ENCODE measurements at regions not wholly inside any gene's neighbourhood (a gene's known extent, or its start where the extent isn't known, plus 50 kb on each side); places are given as distances from the start of the nearest gene placed in this dataset.

- H3K9ac ChIP-seq (ENCODE audit: low read depth in 1 of 2, low read length in 2 of 2): no peak overlapping the region
- H3K4me1 ChIP-seq (ENCODE audit: control insufficient read depth in 4 of 4, insufficient read depth in 4 of 4, low read length in 3 of 4): no peaks in the 10 kb centered on the region
- no peak overlapping the region for H3K27ac ChIP-seq (ENCODE audit: low read depth in 1 of 2, low read length in 2 of 2)
- H3K4me3 ChIP-seq (ENCODE audit: low read depth in 1 of 3, low read length in 3 of 3): no peak overlapping the region
- TF ChIP-seq GABPA (IDR thresholded peaks at IDR 0.05 in 1 of 2, conservative IDR thresholded peaks at IDR 0.05 in 1 of 2) (no peak), REST (IDR thresholded peaks at IDR 0.05) (no peak), NR2F2 (IDR thresholded peaks at IDR 0.05) (no peak), EGR1 (IDR thresholded peaks at IDR 0.05; ENCODE audit: low read depth in 2 of 2) (no peak), RAD21 (IDR thresholded peaks at IDR 0.05) (no peak), HNF4G (IDR thresholded peaks at IDR 0.05) (no peak), MAX (IDR thresholded peaks at IDR 0.05) (no peak)
- TF ChIP-seq, protein P1, sequence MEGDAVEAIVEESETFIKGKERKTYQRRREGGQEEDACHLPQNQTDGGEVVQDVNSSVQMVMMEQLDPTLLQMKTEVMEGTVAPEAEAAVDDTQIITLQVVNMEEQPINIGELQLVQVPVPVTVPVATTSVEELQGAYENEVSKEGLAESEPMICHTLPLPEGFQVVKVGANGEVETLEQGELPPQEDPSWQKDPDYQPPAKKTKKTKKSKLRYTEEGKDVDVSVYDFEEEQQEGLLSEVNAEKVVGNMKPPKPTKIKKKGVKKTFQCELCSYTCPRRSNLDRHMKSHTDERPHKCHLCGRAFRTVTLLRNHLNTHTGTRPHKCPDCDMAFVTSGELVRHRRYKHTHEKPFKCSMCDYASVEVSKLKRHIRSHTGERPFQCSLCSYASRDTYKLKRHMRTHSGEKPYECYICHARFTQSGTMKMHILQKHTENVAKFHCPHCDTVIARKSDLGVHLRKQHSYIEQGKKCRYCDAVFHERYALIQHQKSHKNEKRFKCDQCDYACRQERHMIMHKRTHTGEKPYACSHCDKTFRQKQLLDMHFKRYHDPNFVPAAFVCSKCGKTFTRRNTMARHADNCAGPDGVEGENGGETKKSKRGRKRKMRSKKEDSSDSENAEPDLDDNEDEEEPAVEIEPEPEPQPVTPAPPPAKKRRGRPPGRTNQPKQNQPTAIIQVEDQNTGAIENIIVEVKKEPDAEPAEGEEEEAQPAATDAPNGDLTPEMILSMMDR (IDR thresholded peaks at IDR 0.05; ENCODE audit: low read depth, low read length, missing input control): no peak
- H3K27me3 ChIP-seq (ENCODE audit: control insufficient read depth in 4 of 4, insufficient read depth in 4 of 4, low read length in 3 of 4): no peaks in the 10 kb centered on the region
- no peak for DNase-seq (ENCODE audit: low spot score)
- no peaks in the 10 kb centered on the region for H3K9me3 ChIP-seq (ENCODE audit: control insufficient read depth in 4 of 4, low read length in 3 of 4)
- no peaks in the 10 kb centered on the region for H3K36me3 ChIP-seq (ENCODE audit: control insufficient read depth in 4 of 4, insufficient read depth in 3 of 4, low read depth in 1 of 4, low read length in 3 of 4)
These were observed 816.7 kb downstream of the XPNPEP1 start for GRCh38 chr10:109106604-109107003.

DNA sequence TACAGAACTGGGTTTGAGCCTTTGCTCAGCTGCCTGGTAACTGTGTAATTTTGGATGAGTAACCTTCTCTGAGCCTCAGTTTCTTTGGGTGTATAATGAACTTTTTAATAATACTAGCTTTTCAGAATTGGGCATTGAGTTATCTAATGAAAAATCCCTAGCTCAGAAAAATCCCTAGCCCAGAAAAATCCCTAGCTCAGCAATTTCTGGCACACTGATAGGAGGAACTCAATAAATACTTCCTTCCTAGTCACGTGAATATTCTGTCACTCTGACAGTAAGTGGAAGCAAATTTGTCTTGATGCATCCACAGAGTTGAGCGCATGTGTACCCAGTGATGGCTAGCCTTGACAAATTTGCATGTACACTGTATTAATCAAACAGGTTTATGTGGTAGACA lies 817.6 kb downstream of the XPNPEP1 start:
- no peak for DNase-seq (ENCODE audit: low spot score)
- H3K9ac ChIP-seq (ENCODE audit: low read depth in 1 of 2, low read length in 2 of 2): no peak overlapping the region
- no peaks in the 10 kb centered on the region for H3K9me3 ChIP-seq (ENCODE audit: control insufficient read depth in 4 of 4, low read length in 3 of 4)
- 79% methylated on average over 2 of the region's 2 CpGs for WGBS
- TF ChIP-seq FOXA1 (IDR thresholded peaks at IDR 0.05) (no peak), YY1 (IDR thresholded peaks at IDR 0.05) (no peak), FOXA2 (IDR thresholded peaks at IDR 0.05) (no peak), RAD21 (IDR thresholded peaks at IDR 0.05) (no peak), MAX (IDR thresholded peaks at IDR 0.05) (no peak), SP1 (IDR thresholded peaks at IDR 0.05) (no peak), REST (IDR thresholded peaks at IDR 0.05) (no peak), TAF1 (conservative IDR thresholded peaks at IDR 0.05) (no peak), NR2F2 (IDR thresholded peaks at IDR 0.05) (no peak), JUND (IDR thresholded peaks at IDR 0.05) (no peak), EGR1 (IDR thresholded peaks at IDR 0.05; ENCODE audit: low read depth in 2 of 2) (no peak), HNF4A (conservative IDR thresholded peaks at IDR 0.05) (no peak), GABPA (IDR thresholded peaks at IDR 0.05 in 1 of 2, conservative IDR thresholded peaks at IDR 0.05 in 1 of 2) (no peak), RXRA (IDR thresholded peaks at IDR 0.05) (no peak), HNF4G (IDR thresholded peaks at IDR 0.05) (no peak)
- TF ChIP-seq, protein P2, sequence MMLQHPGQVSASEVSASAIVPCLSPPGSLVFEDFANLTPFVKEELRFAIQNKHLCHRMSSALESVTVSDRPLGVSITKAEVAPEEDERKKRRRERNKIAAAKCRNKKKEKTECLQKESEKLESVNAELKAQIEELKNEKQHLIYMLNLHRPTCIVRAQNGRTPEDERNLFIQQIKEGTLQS (IDR thresholded peaks at IDR 0.05): no peak
- TF ChIP-seq, protein P1 (IDR thresholded peaks at IDR 0.05; ENCODE audit: low read depth, low read length, missing input control): no peak
- TF ChIP-seq, protein P3, sequence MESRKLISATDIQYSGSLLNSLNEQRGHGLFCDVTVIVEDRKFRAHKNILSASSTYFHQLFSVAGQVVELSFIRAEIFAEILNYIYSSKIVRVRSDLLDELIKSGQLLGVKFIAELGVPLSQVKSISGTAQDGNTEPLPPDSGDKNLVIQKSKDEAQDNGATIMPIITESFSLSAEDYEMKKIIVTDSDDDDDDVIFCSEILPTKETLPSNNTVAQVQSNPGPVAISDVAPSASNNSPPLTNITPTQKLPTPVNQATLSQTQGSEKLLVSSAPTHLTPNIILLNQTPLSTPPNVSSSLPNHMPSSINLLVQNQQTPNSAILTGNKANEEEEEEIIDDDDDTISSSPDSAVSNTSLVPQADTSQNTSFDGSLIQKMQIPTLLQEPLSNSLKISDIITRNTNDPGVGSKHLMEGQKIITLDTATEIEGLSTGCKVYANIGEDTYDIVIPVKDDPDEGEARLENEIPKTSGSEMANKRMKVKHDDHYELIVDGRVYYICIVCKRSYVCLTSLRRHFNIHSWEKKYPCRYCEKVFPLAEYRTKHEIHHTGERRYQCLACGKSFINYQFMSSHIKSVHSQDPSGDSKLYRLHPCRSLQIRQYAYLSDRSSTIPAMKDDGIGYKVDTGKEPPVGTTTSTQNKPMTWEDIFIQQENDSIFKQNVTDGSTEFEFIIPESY (IDR thresholded peaks at IDR 0.05): no peak
- H3K27ac ChIP-seq (ENCODE audit: low read depth in 1 of 2, low read length in 2 of 2): no peak overlapping the region
- H3K36me3 ChIP-seq (ENCODE audit: control insufficient read depth in 4 of 4, insufficient read depth in 3 of 4, low read depth in 1 of 4, low read length in 3 of 4): no peaks in the 10 kb centered on the region
- no peaks in the 10 kb centered on the region for H3K27me3 ChIP-seq (ENCODE audit: control insufficient read depth in 4 of 4, insufficient read depth in 4 of 4, low read length in 3 of 4)
- no peaks in the 10 kb centered on the region for H3K4me1 ChIP-seq (ENCODE audit: control insufficient read depth in 4 of 4, insufficient read depth in 4 of 4, low read length in 3 of 4)
- no peak overlapping the region for H3K4me3 ChIP-seq (ENCODE audit: low read depth in 1 of 3, low read length in 3 of 3)

Measured in liver (tissue), 8 donors.